Type B pancreatic cell (in vitro differentiated cells): ENCODE measurements at regions not wholly inside any gene's neighbourhood (a gene's known extent, or its start where the extent isn't known, plus 50 kb on each side); places are given as distances from the start of the nearest gene placed in this dataset.

ENCODE experiments used
- DNase-seq: peaks from one replicate; pipeline ENCODE4 v3.0.0; 2021; ENCODE audit warnings: mixed read lengths; ENCODE audit not compliant: unreplicated experiment; ENCODE audit errors: extremely low spot score
- H3K27ac Mint-ChIP-seq: 2 replicates; pipeline ENCODE4 v1.8.0; 2021; ENCODE audit warnings: mild to moderate bottlenecking, mixed read lengths
- H3K27me3 Mint-ChIP-seq: 2 replicates; pipeline ENCODE4 v1.8.0; 2021; ENCODE audit warnings: mixed read lengths
- H3K36me3 Mint-ChIP-seq: 2 replicates; pipeline ENCODE4 v1.8.0; 2021; ENCODE audit warnings: mixed read lengths
- H3K4me1 Mint-ChIP-seq: one replicate; pipeline ENCODE4 v1.8.0; 2021; ENCODE audit warnings: mixed read lengths; ENCODE audit not compliant: unreplicated experiment
- H3K4me3 Mint-ChIP-seq: 2 replicates; pipeline ENCODE4 v1.8.0; 2021; ENCODE audit warnings: mild to moderate bottlenecking, mixed read lengths
- H3K9me3 Mint-ChIP-seq: 2 replicates; pipeline ENCODE4 v1.8.0; 2021; ENCODE audit warnings: mixed read lengths
- TF ChIP-seq, protein P1 (sequence below): fragments of 200-600 bp; sonication (generic); conservative IDR thresholded peaks from 2 replicates; pipeline ENCODE4 v1.5.0; 2021; ENCODE audit warnings: antibody characterized with exemption, mild to moderate bottlenecking

DNA sequence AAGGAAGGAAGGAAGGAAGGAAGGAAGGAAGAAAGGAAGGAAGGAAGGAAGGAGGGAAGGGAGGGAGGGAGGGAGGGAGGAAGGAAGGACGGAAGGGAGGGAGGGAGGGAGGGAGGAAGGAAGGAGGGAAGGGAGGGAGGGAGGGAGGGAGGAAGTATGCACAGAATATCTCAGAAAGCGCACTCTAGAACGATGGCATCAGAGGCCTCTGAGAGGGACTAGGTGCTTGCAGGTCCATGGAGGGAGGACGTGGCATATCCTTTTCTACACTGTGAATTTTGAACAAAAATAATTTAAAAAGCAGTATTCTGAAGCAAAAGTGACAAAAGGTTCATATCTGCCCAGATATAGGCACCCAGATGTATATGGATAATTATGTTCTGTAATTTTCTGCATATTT, 65.5 kb downstream of the SYF2 start:
- Mint-ChIP-seq H3K27ac (no peak overlapping the region), H3K36me3 (no peaks in the 10 kb centered on the region), H3K27me3 (no peaks in the 10 kb centered on the region), H3K9me3 (no peaks in the 10 kb centered on the region), H3K4me1 (peaks cover 21% of the 10 kb centered on the region), H3K4me3 (no peak overlapping the region)
- DNase-seq = no peak
- TF ChIP-seq, protein P1, sequence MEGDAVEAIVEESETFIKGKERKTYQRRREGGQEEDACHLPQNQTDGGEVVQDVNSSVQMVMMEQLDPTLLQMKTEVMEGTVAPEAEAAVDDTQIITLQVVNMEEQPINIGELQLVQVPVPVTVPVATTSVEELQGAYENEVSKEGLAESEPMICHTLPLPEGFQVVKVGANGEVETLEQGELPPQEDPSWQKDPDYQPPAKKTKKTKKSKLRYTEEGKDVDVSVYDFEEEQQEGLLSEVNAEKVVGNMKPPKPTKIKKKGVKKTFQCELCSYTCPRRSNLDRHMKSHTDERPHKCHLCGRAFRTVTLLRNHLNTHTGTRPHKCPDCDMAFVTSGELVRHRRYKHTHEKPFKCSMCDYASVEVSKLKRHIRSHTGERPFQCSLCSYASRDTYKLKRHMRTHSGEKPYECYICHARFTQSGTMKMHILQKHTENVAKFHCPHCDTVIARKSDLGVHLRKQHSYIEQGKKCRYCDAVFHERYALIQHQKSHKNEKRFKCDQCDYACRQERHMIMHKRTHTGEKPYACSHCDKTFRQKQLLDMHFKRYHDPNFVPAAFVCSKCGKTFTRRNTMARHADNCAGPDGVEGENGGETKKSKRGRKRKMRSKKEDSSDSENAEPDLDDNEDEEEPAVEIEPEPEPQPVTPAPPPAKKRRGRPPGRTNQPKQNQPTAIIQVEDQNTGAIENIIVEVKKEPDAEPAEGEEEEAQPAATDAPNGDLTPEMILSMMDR = no peak

DNA sequence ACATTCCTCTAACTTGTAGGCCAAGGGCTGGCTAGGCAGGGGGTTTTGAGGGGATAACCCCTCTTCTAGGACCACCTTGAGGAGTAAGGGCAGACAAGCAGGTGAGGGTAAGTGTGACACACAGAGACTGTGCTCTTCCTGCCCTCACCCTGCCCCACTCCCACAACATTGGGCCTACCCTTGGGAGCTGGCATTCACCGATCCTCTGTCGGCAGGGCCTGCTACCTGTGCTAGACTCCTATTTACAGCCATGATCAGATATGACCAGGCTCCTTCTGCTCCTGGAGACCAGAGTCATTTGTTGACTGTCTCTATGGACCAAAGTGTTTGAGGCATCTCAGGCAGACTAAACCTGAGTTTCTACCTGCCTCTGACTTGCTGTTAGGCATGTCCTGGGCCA, 68.3 kb downstream of the SYF2 start:
- Mint-ChIP-seq H3K27ac (no peak overlapping the region), H3K36me3 (no peaks in the 10 kb centered on the region), H3K4me1 (peaks cover 17% of the 10 kb centered on the region), H3K4me3 (no peak overlapping the region), H3K9me3 (no peaks in the 10 kb centered on the region), H3K27me3 (no peaks in the 10 kb centered on the region)
- DNase-seq = no peak
- TF ChIP-seq, protein P1 = no peak

DNA sequence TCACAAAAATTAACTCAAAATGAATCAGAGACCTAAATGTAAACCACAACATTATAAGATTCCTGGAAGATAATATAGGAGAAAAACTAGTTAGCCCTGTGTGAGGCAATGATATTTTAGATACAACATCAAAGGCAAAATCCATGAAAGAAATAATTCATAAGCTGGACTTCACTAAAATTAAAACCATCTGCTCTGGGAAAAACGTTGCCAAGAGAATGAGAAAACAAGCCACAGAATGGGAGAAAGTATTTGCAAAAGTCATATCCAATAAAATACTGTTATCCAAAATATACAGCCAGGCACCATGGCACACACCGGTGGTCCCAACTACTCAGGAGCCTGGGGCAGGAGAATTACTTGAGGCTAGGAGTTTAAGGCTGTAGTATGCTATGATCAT, 70.3 kb downstream of the SYF2 start:
- Mint-ChIP-seq H3K27me3 (no peaks in the 10 kb centered on the region), H3K36me3 (no peaks in the 10 kb centered on the region), H3K9me3 (no peaks in the 10 kb centered on the region), H3K4me1 (peaks cover under 1% of the 10 kb centered on the region), H3K4me3 (no peak overlapping the region), H3K27ac (no peak overlapping the region)
- no peak for DNase-seq
- TF ChIP-seq, protein P1 = no peak

DNA sequence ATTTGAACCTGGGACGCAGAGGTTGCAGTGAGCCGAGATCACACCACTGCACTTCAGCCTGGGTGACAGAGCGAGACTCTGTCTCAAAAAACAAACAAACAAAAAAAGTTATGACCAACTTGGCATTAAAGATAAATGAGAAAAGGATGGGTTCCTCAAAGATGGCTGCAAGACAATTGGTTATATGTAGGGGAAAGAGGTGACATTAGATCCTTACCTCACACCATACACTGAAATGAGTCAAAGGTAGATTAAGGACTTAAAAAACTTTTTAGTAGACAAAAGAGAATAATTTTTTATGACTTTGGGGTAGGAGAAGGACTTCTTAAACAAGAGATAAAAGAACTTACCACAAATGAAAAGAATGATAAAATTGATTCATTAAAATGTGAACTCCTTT, 74.5 kb downstream of the SYF2 start:
- Mint-ChIP-seq H3K9me3 (peaks cover 6% of the 10 kb centered on the region), H3K4me1 (no peaks in the 10 kb centered on the region), H3K27me3 (peaks cover 4% of the 10 kb centered on the region), H3K36me3 (no peaks in the 10 kb centered on the region), H3K27ac (no peak overlapping the region), H3K4me3 (no peak overlapping the region)
- DNase-seq = no peak
- TF ChIP-seq, protein P1 = no peak

DNA sequence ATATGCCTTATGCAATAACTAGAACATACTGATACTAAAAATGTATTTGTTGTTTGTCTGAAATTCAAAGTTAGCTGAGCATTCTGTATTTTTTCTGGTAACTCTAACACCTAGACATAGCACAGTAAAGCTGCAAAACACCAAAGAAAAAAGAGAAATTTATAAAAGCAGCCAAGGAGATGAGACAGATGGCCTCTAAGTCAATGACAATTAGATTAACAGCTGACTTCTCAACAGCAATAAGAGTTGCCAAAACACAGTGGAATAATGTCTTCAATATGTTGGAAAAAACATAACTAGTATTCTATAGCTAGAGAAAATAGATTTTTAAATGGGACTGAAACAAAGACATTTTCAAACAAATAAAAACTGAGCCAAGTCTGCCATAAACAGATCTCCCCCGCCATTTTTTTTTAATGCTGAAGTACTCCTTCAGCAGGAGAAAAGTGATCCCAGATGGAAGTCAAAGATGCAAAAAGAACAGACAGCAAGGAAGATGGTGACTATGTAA, 81.3 kb downstream of the SYF2 start:
- TF ChIP-seq, protein P1 = no peak
- Mint-ChIP-seq H3K4me3 (no peak overlapping the region), H3K27me3 (peaks cover 4% of the 10 kb centered on the region), H3K36me3 (no peaks in the 10 kb centered on the region), H3K4me1 (no peaks in the 10 kb centered on the region), H3K9me3 (peaks cover 15% of the 10 kb centered on the region), H3K27ac (no peak overlapping the region)
- DNase-seq = no peak
